ENCODE measurements at regions not wholly inside any gene's neighbourhood (a gene's known extent, or its start where the extent isn't known, plus 50 kb on each side); places are given as distances from the start of the nearest gene placed in this dataset.

GRCh38 chr21:21845901-21846300 is 847.7 kb downstream of the NCAM2 start:
- H3K27ac Mint-ChIP-seq, result no peak overlapping the region
- 90% methylated on average over 1 of the region's 1 CpG for WGBS (ENCODE audit: insufficient coverage)
- H3K36me3 Mint-ChIP-seq, result no peaks in the 10 kb centered on the region
- Histone ChIP-seq H3K36me3 (ENCODE audit: control insufficient read depth, insufficient read depth, low read length) (no peaks in the 10 kb centered on the region), H3K9me3 (ENCODE audit: control insufficient read depth, insufficient read depth, low read length) (peaks cover 3% of the 10 kb centered on the region), H3K4me3 (ENCODE audit: low read length) (no peak overlapping the region), H3K27ac (ENCODE audit: low read length) (no peak overlapping the region), H3K4me1 (ENCODE audit: control insufficient read depth, insufficient read depth, low read length) (no peaks in the 10 kb centered on the region), H3K27me3 (ENCODE audit: control insufficient read depth, insufficient read depth, low read length) (no peaks in the 10 kb centered on the region)
- H3K4me3 Mint-ChIP-seq, result no peak overlapping the region
- TF ChIP-seq CTCF (IDR thresholded peaks at IDR 0.05), result no peak
- ATAC-seq (no peak), DNase-seq (no peak)
- no peaks in the 10 kb centered on the region for H3K27me3 Mint-ChIP-seq (ENCODE audit: low read depth in 2 of 2)
- peaks cover 7 to 17% of the 10 kb centered on the region in 2 donors for H3K9me3 Mint-ChIP-seq
- intact Hi-C loops (cut with micrococcal nuclease), result no loop called here
- no peaks in the 10 kb centered on the region for H3K4me1 Mint-ChIP-seq

GRCh38 chr21:21851205-21851604 is 853.0 kb downstream of the NCAM2 start:
- no peak overlapping the region for H3K27ac ChIP-seq (ENCODE audit: low read length)
- no peak overlapping the region for H3K4me3 ChIP-seq (ENCODE audit: low read length)
- no peak for TF ChIP-seq CTCF (IDR thresholded peaks at IDR 0.05)
- Mint-ChIP-seq H3K9me3 (peaks cover 9 to 22% of the 10 kb centered on the region in 2 donors), H3K4me1 (no peaks in the 10 kb centered on the region), H3K27ac (no peak overlapping the region), H3K27me3 (ENCODE audit: low read depth in 2 of 2) (no peaks in the 10 kb centered on the region), H3K4me3 (no peak overlapping the region), H3K36me3 (no peaks in the 10 kb centered on the region)
- no peaks in the 10 kb centered on the region for H3K27me3 ChIP-seq (ENCODE audit: control insufficient read depth, insufficient read depth, low read length)
- no peaks in the 10 kb centered on the region for H3K4me1 ChIP-seq (ENCODE audit: control insufficient read depth, insufficient read depth, low read length)
- ATAC-seq (no peak), DNase-seq (no peak)
- no peaks in the 10 kb centered on the region for H3K36me3 ChIP-seq (ENCODE audit: control insufficient read depth, insufficient read depth, low read length)
- H3K9me3 ChIP-seq (ENCODE audit: control insufficient read depth, insufficient read depth, low read length), result peaks cover 3% of the 10 kb centered on the region
- intact Hi-C loops (cut with micrococcal nuclease), result no loop called here

GRCh38 chr21:21851657-21852056 is 853.4 kb downstream of the NCAM2 start:
- 93% methylated on average over 3 of the region's 3 CpGs for WGBS (ENCODE audit: insufficient coverage)
- Histone ChIP-seq H3K4me1 (ENCODE audit: control insufficient read depth, insufficient read depth, low read length) (no peaks in the 10 kb centered on the region), H3K4me3 (ENCODE audit: low read length) (no peak overlapping the region), H3K27me3 (ENCODE audit: control insufficient read depth, insufficient read depth, low read length) (no peaks in the 10 kb centered on the region), H3K27ac (ENCODE audit: low read length) (no peak overlapping the region), H3K9me3 (ENCODE audit: control insufficient read depth, insufficient read depth, low read length) (peaks cover 3% of the 10 kb centered on the region), H3K36me3 (ENCODE audit: control insufficient read depth, insufficient read depth, low read length) (no peaks in the 10 kb centered on the region)
- Mint-ChIP-seq H3K27ac (no peak overlapping the region), H3K27me3 (ENCODE audit: low read depth in 2 of 2) (no peaks in the 10 kb centered on the region), H3K4me1 (no peaks in the 10 kb centered on the region), H3K9me3 (peaks cover 10 to 25% of the 10 kb centered on the region in 2 donors), H3K36me3 (no peaks in the 10 kb centered on the region), H3K4me3 (no peak overlapping the region)
- no peak for TF ChIP-seq CTCF (IDR thresholded peaks at IDR 0.05)
- intact Hi-C loops (cut with micrococcal nuclease), result no loop called here
- DNase-seq (no peak), ATAC-seq (no peak)

- ATAC-seq (no peak), DNase-seq (no peak)
- H3K9me3 ChIP-seq (ENCODE audit: control insufficient read depth, insufficient read depth, low read length), result no peaks in the 10 kb centered on the region
- no peak overlapping the region for H3K4me3 ChIP-seq (ENCODE audit: low read length)
- H3K27me3 ChIP-seq (ENCODE audit: control insufficient read depth, insufficient read depth, low read length), result no peaks in the 10 kb centered on the region
- WGBS (ENCODE audit: insufficient coverage), result 96% methylated on average over 3 of the region's 3 CpGs
- Mint-ChIP-seq H3K27ac (no peak overlapping the region), H3K27me3 (ENCODE audit: low read depth in 2 of 2) (no peaks in the 10 kb centered on the region), H3K36me3 (no peaks in the 10 kb centered on the region), H3K9me3 (peaks cover 10 to 20% of the 10 kb centered on the region in 2 donors), H3K4me3 (no peak overlapping the region), H3K4me1 (no peaks in the 10 kb centered on the region)
- H3K36me3 ChIP-seq (ENCODE audit: control insufficient read depth, insufficient read depth, low read length), result no peaks in the 10 kb centered on the region
- no peaks in the 10 kb centered on the region for H3K4me1 ChIP-seq (ENCODE audit: control insufficient read depth, insufficient read depth, low read length)
- H3K27ac ChIP-seq (ENCODE audit: low read length), result no peak overlapping the region
- intact Hi-C loops (cut with micrococcal nuclease), result no loop called here
- no peak for TF ChIP-seq CTCF (IDR thresholded peaks at IDR 0.05)
Measured at GRCh38 chr21:21858502-21859334, 860.5 kb downstream of the NCAM2 start.

Measured in natural killer cell (primary cell).